ENCODE measurements at regions not wholly inside any gene's neighbourhood (a gene's known extent, or its start where the extent isn't known, plus 50 kb on each side); places are given as distances from the start of the nearest gene placed in this dataset.

GRCh38 chr5:111631328-111631727 is 119.0 kb upstream of the STARD4 start:
- TF ChIP-seq MAZ (IDR thresholded peaks at IDR 0.05; ENCODE audit: borderline replicate concordance, low read depth, low read length) (no peak), MXI1 (IDR thresholded peaks at IDR 0.05; ENCODE audit: borderline replicate concordance, low read depth, low read length) (no peak), BHLHE40 (IDR thresholded peaks at IDR 0.05; ENCODE audit: low read depth, low read length) (no peak)
- TF ChIP-seq, protein P1, sequence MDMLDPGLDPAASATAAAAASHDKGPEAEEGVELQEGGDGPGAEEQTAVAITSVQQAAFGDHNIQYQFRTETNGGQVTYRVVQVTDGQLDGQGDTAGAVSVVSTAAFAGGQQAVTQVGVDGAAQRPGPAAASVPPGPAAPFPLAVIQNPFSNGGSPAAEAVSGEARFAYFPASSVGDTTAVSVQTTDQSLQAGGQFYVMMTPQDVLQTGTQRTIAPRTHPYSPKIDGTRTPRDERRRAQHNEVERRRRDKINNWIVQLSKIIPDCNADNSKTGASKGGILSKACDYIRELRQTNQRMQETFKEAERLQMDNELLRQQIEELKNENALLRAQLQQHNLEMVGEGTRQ (IDR thresholded peaks at IDR 0.05; ENCODE audit: low read depth, low read length): no peak
- Histone ChIP-seq H3K4me2 (ENCODE audit: low read depth, low read length) (no peak overlapping the region), H3K23ac (ENCODE audit: low read depth, low read length) (no peak overlapping the region), H2BK5ac (ENCODE audit: low read depth, low read length, poor library complexity, severe bottlenecking) (no peak overlapping the region), H3K27ac (ENCODE audit: insufficient read depth, low read length) (no peak overlapping the region), H2AK5ac (ENCODE audit: low read depth, low read length) (no peak overlapping the region), H3K79me1 (ENCODE audit: low read depth in 1 of 2, low read length in 2 of 2) (no peaks in the 10 kb centered on the region), H4K91ac (ENCODE audit: insufficient read depth, low read depth, low read length) (no peak overlapping the region), H3K9me3 (ENCODE audit: control insufficient read depth, insufficient read depth, low read length) (no peaks in the 10 kb centered on the region), H2BK120ac (ENCODE audit: low read depth, low read length) (no peak overlapping the region), H3K18ac (ENCODE audit: low read depth, low read length) (no peak overlapping the region), H2AK9ac (replicated peaks; ENCODE audit: low read depth, low read length, poor library complexity) (no peak overlapping the region), H3K14ac (replicated peaks; ENCODE audit: low read depth, low read length) (no peak overlapping the region), H2BK20ac (ENCODE audit: low read depth, low read length) (no peak overlapping the region), H3K9me1 (ENCODE audit: insufficient read depth, low read length) (no peaks in the 10 kb centered on the region), H3K27me3 (ENCODE audit: control insufficient read depth, insufficient read depth, low read length) (no peaks in the 10 kb centered on the region; the same call in 1 of the 2 replicates), H4K8ac (ENCODE audit: low read depth in 2 of 2, low read length in 2 of 2) (no peak overlapping the region), H2AFZ (replicated peaks; ENCODE audit: low read length, poor library complexity) (no peak overlapping the region), H3K4ac (ENCODE audit: low read depth, low read length) (no peak overlapping the region), H4K5ac (ENCODE audit: low read depth, low read length) (no peak overlapping the region), H4K20me1 (ENCODE audit: insufficient read depth, low read length) (no peaks in the 10 kb centered on the region), H3K36me3 (ENCODE audit: control insufficient read depth, insufficient read depth, low read length) (no peaks in the 10 kb centered on the region), H2BK15ac (ENCODE audit: low read depth, low read length) (no peak overlapping the region), H3K56ac (ENCODE audit: extremely low read depth, insufficient read depth, low read length) (no peak overlapping the region), H3K9ac (ENCODE audit: low read depth, low read length) (no peak overlapping the region), H3K4me3 (ENCODE audit: insufficient read depth, low read depth, low read length) (no peak overlapping the region), H3K4me1 (ENCODE audit: control insufficient read depth, insufficient read depth, low read length) (no peaks in the 10 kb centered on the region; the same call in 1 of the 2 replicates)
- WGBS, 2 experiments (ENCODE audit: extremely low coverage in 2 of 2, insufficient read length in 1 of 2): 100% methylated on average over 1 of the region's 3 CpGs; no CpG with 5 or more reads in 1 of the 2 experiments
- no TSS peak for BruUV-seq (replicated peaks)
- CTCF ChIA-PET: no interaction called here
- no peak for DNase-seq
- POLR2A ChIA-PET (ENCODE audit: unreplicated experiment): no interaction called here
- intact Hi-C loops (cut with micrococcal nuclease): no loop called here
- in situ Hi-C loops (cut with MboI; ENCODE audit: low sequenced_read_pairs): no loop called here
- dilution Hi-C loops (cut with HindIII; ENCODE audit: low sequenced_read_pairs, unreplicated experiment): no loop called here
- ATAC-seq (ENCODE audit: low read depth): no peak

All from IMR-90 (cell line).